Testis (tissue), 2 donors: ENCODE measurements at regions not wholly inside any gene's neighbourhood (a gene's known extent, or its start where the extent isn't known, plus 50 kb on each side); places are given as distances from the start of the nearest gene placed in this dataset.

Experiments
- POLR2A ChIP-seq: fragments of 450-650 bp; IDR thresholded peaks from one replicate; pipeline ENCODE4 v1.6.1; 2017; ENCODE audit warnings: antibody characterized with exemption, mild to moderate bottlenecking, moderate library complexity
- TF ChIP-seq, protein P1 (sequence below), 3 experiments: fragments of 450-650 bp in 2 of 3; fragments of 200-600 bp in 1 of 3; sonication (generic) in 1 of 3; IDR thresholded peaks; one replicate each; pipeline ENCODE4 v1.5.1; 2016 to 2019; ENCODE audit warnings: antibody characterized with exemption in 3 of 3, mild to moderate bottlenecking in 2 of 3, moderate library complexity in 1 of 3

DNA sequence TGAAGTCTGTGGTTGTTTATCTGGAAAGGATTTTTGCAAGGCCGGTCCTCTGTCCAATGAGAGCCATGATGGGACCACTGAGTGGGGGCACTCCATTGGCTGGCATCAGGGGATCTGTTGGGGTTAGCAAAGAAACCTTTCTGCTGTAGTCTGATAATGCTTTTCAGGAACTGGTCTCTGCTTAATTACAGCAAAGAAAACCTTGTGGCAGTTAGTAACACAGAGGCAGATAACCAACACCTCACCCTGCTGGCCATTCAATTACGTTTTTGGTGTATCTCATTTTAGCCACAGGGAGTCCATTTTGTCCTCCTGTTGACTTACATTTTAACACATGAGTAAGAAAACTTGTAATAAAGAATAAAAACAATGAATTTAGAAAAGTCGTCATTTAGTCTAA lies 629.3 kb upstream of the MDGA2 start:
- TF ChIP-seq, protein P1, sequence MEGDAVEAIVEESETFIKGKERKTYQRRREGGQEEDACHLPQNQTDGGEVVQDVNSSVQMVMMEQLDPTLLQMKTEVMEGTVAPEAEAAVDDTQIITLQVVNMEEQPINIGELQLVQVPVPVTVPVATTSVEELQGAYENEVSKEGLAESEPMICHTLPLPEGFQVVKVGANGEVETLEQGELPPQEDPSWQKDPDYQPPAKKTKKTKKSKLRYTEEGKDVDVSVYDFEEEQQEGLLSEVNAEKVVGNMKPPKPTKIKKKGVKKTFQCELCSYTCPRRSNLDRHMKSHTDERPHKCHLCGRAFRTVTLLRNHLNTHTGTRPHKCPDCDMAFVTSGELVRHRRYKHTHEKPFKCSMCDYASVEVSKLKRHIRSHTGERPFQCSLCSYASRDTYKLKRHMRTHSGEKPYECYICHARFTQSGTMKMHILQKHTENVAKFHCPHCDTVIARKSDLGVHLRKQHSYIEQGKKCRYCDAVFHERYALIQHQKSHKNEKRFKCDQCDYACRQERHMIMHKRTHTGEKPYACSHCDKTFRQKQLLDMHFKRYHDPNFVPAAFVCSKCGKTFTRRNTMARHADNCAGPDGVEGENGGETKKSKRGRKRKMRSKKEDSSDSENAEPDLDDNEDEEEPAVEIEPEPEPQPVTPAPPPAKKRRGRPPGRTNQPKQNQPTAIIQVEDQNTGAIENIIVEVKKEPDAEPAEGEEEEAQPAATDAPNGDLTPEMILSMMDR (IDR thresholded peaks at IDR 0.05) = no peak
- TF ChIP-seq POLR2A = no peak
